SK-N-SH treated with all-trans-retinoic acid at 6 μM for 48 hours (cell line): ENCODE measurements at regions not wholly inside any gene's neighbourhood (a gene's known extent, or its start where the extent isn't known, plus 50 kb on each side); places are given as distances from the start of the nearest gene placed in this dataset.

Experiments used
- ATAC-seq: fragments of 200-7000 bp; cut with Tn5 transposase; 3 replicates; pipeline ENCODE4 v1.9.1; 2020; ENCODE audit warnings: mild to moderate bottlenecking, moderate library complexity
- ARNTL ChIP-seq: fragments of 450-650 bp; formaldehyde crosslinking; IDR thresholded peaks from 2 replicates; pipeline ENCODE4 v1.5.0; 2020; ENCODE audit warnings: low read depth, mild to moderate bottlenecking, moderate library complexity, borderline replicate concordance
- BACH2 ChIP-seq: fragments of 250-450 bp; sonication (Bioruptor Pico); IDR thresholded peaks from 2 replicates; pipeline ENCODE4 v1.9.0; 2021; ENCODE audit warnings: mild to moderate bottlenecking, borderline replicate concordance
- CREB5 ChIP-seq: fragments of 250-450 bp; sonication (Bioruptor Pico); IDR thresholded peaks from 2 replicates; pipeline ENCODE4 v1.5.1; 2020; ENCODE audit warnings: low read depth, mild to moderate bottlenecking, moderate library complexity
- CSDC2 ChIP-seq: fragments of 250-450 bp; sonication (Bioruptor Pico); IDR thresholded peaks from 2 replicates; pipeline ENCODE4 v1.5.0; 2020; ENCODE audit warnings: mild to moderate bottlenecking, moderate library complexity
- ESRRG ChIP-seq: fragments of 250-450 bp; sonication (Bioruptor Pico); IDR thresholded peaks from 2 replicates; pipeline ENCODE4 v1.6.1; 2021; ENCODE audit warnings: mild to moderate bottlenecking
- GLIS3 ChIP-seq: fragments of 250-450 bp; sonication (Bioruptor Pico); IDR thresholded peaks from 2 replicates; pipeline ENCODE4 v1.5.0; 2020; ENCODE audit warnings: mild to moderate bottlenecking, moderate library complexity
- ISL1 ChIP-seq: fragments of 250-450 bp; sonication (Bioruptor Pico); IDR thresholded peaks from 2 replicates; pipeline ENCODE4 v2.1.2; 2022; ENCODE audit warnings: mild to moderate bottlenecking, moderate library complexity
- OSR1 ChIP-seq: fragments of 250-450 bp; sonication (Bioruptor Pico); IDR thresholded peaks from 2 replicates; pipeline ENCODE4 v1.8.0; 2022; ENCODE audit warnings: moderate library complexity, mild to moderate bottlenecking, inconsistent platforms
- PATZ1 ChIP-seq: fragments of 250-450 bp; sonication (Bioruptor Pico); IDR thresholded peaks from 2 replicates; pipeline ENCODE4 v1.8.0; 2020; ENCODE audit warnings: mild to moderate bottlenecking, moderate library complexity, borderline replicate concordance
- POU6F1 ChIP-seq: fragments of 250-450 bp; sonication (Bioruptor Pico); IDR thresholded peaks from 2 replicates; pipeline ENCODE4 v1.8.0; 2021; ENCODE audit warnings: low read depth, mild to moderate bottlenecking, moderate library complexity, borderline replicate concordance
- PPARA ChIP-seq: fragments of 250-450 bp; sonication (Bioruptor Pico); IDR thresholded peaks from 2 replicates; pipeline ENCODE4 v1.5.0; 2020; ENCODE audit warnings: mild to moderate bottlenecking, borderline replicate concordance
- RARB ChIP-seq: fragments of 250-450 bp; sonication (Bioruptor Pico); IDR thresholded peaks from 2 replicates; pipeline ENCODE4 v1.8.0; 2021; ENCODE audit warnings: mild to moderate bottlenecking, moderate library complexity
- SNAI2 ChIP-seq: fragments of 250-450 bp; sonication (Bioruptor Pico); IDR thresholded peaks from 2 replicates; pipeline ENCODE4 v1.5.0; 2020; ENCODE audit warnings: mild to moderate bottlenecking, moderate library complexity
- TCF4 ChIP-seq: fragments of 250-450 bp; sonication (Bioruptor Pico); IDR thresholded peaks from 2 replicates; pipeline ENCODE4 v1.8.0; 2021; ENCODE audit warnings: mild to moderate bottlenecking, moderate library complexity, borderline replicate concordance
- TOX ChIP-seq: fragments of 250-450 bp; sonication (Bioruptor Pico); IDR thresholded peaks from 2 replicates; pipeline ENCODE4 v1.8.0; 2021; ENCODE audit warnings: mild to moderate bottlenecking, moderate library complexity, borderline replicate concordance
- TSHZ2 ChIP-seq: fragments of 250-450 bp; sonication (Bioruptor Pico); IDR thresholded peaks from 2 replicates; pipeline ENCODE4 v1.5.0; 2020; ENCODE audit warnings: mild to moderate bottlenecking, moderate library complexity
- ZC3H10 ChIP-seq: fragments of 250-450 bp; sonication (Bioruptor Pico); IDR thresholded peaks from 2 replicates; pipeline ENCODE4 v1.5.1; 2021; ENCODE audit warnings: mild to moderate bottlenecking, moderate library complexity
- ZFP3 ChIP-seq: fragments of 250-450 bp; sonication (Bioruptor Pico); IDR thresholded peaks from 2 replicates; pipeline ENCODE4 v1.5.0; 2020; ENCODE audit warnings: mild to moderate bottlenecking, moderate library complexity
- ZFP30 ChIP-seq: fragments of 450-650 bp; formaldehyde crosslinking; IDR thresholded peaks from 2 replicates; pipeline ENCODE4 v1.5.0; 2022; ENCODE audit warnings: mild to moderate bottlenecking, moderate library complexity
- ZNF565 ChIP-seq: fragments of 450-650 bp; formaldehyde crosslinking; conservative IDR thresholded peaks from 2 replicates; pipeline ENCODE4 v1.5.0; 2020; ENCODE audit warnings: low read depth, mild to moderate bottlenecking, moderate library complexity
- ZNF8 ChIP-seq: fragments of 450-650 bp; formaldehyde crosslinking; IDR thresholded peaks from 2 replicates; pipeline ENCODE4 v1.5.0; 2020; ENCODE audit warnings: mild to moderate bottlenecking, moderate library complexity

- no peak for ATAC-seq
- TF ChIP-seq ZNF8 = no peak
- TF ChIP-seq PATZ1 = no peak
- no peak for TF ChIP-seq CSDC2 (CRISPR knock-in tag)
- TF ChIP-seq ESRRG = no peak
- TF ChIP-seq ZC3H10 (CRISPR knock-in tag) = no peak
- no peak for TF ChIP-seq ARNTL (CRISPR knock-in tag)
- no peak for TF ChIP-seq ISL1 (CRISPR knock-in tag)
- no peak for TF ChIP-seq GLIS3 (CRISPR knock-in tag)
- no peak for TF ChIP-seq ZFP3 (CRISPR knock-in tag)
- TF ChIP-seq RARB (CRISPR knock-in tag) = no peak
- no peak for TF ChIP-seq BACH2 (CRISPR knock-in tag)
Observed at GRCh38 chr12:82109243-82109642, 248.9 kb downstream of the CCDC59 start.

GRCh38 chr12:82108615-82109014, 249.6 kb downstream of the CCDC59 start:
- no peak for ATAC-seq
- no peak for TF ChIP-seq SNAI2
- no peak for TF ChIP-seq ESRRG
- TF ChIP-seq CREB5 (CRISPR knock-in tag) = no peak
- TF ChIP-seq ZFP30 (CRISPR knock-in tag) = no peak
- no peak for TF ChIP-seq PPARA (CRISPR knock-in tag)
- no peak for TF ChIP-seq OSR1
- TF ChIP-seq ZC3H10 (CRISPR knock-in tag) = no peak
- TF ChIP-seq TSHZ2 = no peak
- no peak for TF ChIP-seq ZNF8

- TF ChIP-seq PATZ1 = no peak
- no peak for TF ChIP-seq ZNF565 (CRISPR knock-in tag)
- no peak for TF ChIP-seq ARNTL (CRISPR knock-in tag)
- no peak for TF ChIP-seq GLIS3 (CRISPR knock-in tag)
- TF ChIP-seq ISL1 (CRISPR knock-in tag) = no peak
- no peak for TF ChIP-seq TSHZ2
- no peak for TF ChIP-seq TCF4 (CRISPR knock-in tag)
- no peak for TF ChIP-seq TOX (CRISPR knock-in tag)
- no peak for TF ChIP-seq CREB5 (CRISPR knock-in tag)
- no peak for TF ChIP-seq PPARA (CRISPR knock-in tag)
- no peak for TF ChIP-seq ESRRG
- no peak for TF ChIP-seq ZFP30 (CRISPR knock-in tag)
- no peak for TF ChIP-seq POU6F1 (CRISPR knock-in tag)
- TF ChIP-seq CSDC2 (CRISPR knock-in tag) = no peak
- no peak for TF ChIP-seq ZC3H10 (CRISPR knock-in tag)
Observed at GRCh38 chr12:82099216-82099615, 259.0 kb downstream of the CCDC59 start.

More at GRCh38 chr12:82099216-82099615, 259.0 kb downstream of the CCDC59 start:
- ATAC-seq = no peak
